ENCODE measurements at regions not wholly inside any gene's neighbourhood (a gene's known extent, or its start where the extent isn't known, plus 50 kb on each side); places are given as distances from the start of the nearest gene placed in this dataset.

GRCh38 chrY:7182591-7182990 lies 271.0 kb upstream of the AMELY start:
- no peak for DNase-seq

DNA sequence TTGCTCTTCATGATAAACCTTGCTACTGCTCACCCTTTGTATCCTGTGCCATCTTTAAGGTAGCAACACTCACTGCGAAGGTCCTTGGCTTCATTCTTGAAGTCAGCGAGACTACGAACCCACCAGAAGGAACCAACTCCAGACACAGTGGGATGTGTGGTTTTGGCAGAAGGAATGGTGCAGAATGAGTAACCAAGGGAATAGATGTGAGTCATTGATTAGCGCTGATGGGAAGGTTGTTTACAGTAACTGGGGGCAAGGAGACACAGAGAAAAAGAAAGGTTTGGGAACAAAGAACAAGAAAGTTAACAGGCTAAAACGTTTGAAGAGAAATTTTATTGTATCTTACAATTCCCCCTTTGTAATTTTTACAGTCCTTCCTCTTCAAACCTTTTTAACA lies 266.1 kb upstream of the AMELY start:
- DNase-seq: no peak

GRCh38 chrY:7169475-7169874 lies 257.9 kb upstream of the AMELY start:
- DNase-seq: no peak

DNA sequence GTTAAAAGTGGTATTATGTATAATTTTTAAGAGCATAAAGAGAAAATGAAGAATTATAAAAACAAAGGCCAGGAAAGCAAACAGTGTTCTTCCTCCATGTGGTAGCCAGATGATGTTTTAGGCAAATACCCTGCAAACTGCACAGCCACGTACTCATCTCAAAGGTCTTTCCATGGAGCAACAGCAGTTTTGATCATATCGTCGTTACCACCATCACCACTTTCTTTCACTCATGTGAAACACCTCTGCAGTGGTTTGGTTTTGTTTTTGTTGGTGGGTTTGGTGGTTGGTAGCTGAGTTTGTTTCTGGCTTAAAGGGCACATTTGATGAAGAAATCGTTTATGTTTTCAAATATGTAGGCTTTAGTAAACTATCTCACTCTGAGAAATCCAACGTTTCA lies 229.9 kb upstream of the AMELY start:
- DNase-seq: no peak
